ENCODE measurements at regions not wholly inside any gene's neighbourhood (a gene's known extent, or its start where the extent isn't known, plus 50 kb on each side); places are given as distances from the start of the nearest gene placed in this dataset.
A peak's percentile ranks its signal among the peaks of the same experiment; 100 is the strongest.

- no peak for DNase-seq
These were observed 64.6 kb downstream of the LINC01488 start for GRCh38 chr11:69545976-69546617.

GRCh38 chr11:69546735-69547370, 65.4 kb downstream of the LINC01488 start:
- no peak for DNase-seq

- DNase-seq: no peak
These were observed 69.4 kb downstream of the LINC01488 start for GRCh38 chr11:69550846-69551245.

GRCh38 chr11:69551963-69552362, 70.5 kb downstream of the LINC01488 start:
- DNase-seq: no peak

GRCh38 chr11:69552951-69553350, 71.5 kb downstream of the LINC01488 start:
- no peak for DNase-seq

GRCh38 chr11:69553416-69554357, 72.2 kb downstream of the LINC01488 start:
- DNase-seq: no peak

GRCh38 chr11:69554849-69555248, 73.4 kb downstream of the LINC01488 start:
- DNase-seq: no peak

GRCh38 chr11:69557266-69557665, 75.8 kb downstream of the LINC01488 start:
- no peak for DNase-seq

- no peak for DNase-seq
These were observed 77.1 kb downstream of the LINC01488 start for GRCh38 chr11:69558519-69558941.

- no peak for DNase-seq
These were observed 77.7 kb downstream of the LINC01488 start for GRCh38 chr11:69559181-69559580.

- no peak for DNase-seq
These were observed 78.8 kb downstream of the LINC01488 start for GRCh38 chr11:69560141-69560790.

GRCh38 chr11:69562302-69562701, 78.7 kb upstream of the CCND1 start:
- no peak for DNase-seq

- no peak for DNase-seq
These were observed 78.1 kb upstream of the CCND1 start for GRCh38 chr11:69562816-69563215.

- DNase-seq: no peak
These were observed 77.7 kb upstream of the CCND1 start for GRCh38 chr11:69563306-69563705.

GRCh38 chr11:69563946-69564775, 76.8 kb upstream of the CCND1 start:
- peak; percentile 66 for DNase-seq

GRCh38 chr11:69566001-69566400, 75.0 kb upstream of the CCND1 start:
- DNase-seq: no peak

GRCh38 chr11:69567951-69568808, 72.8 kb upstream of the CCND1 start:
- DNase-seq: peak; percentile 43

GRCh38 chr11:69568809-69569097, 72.2 kb upstream of the CCND1 start:
- DNase-seq: no peak

- no peak for DNase-seq
These were observed 71.4 kb upstream of the CCND1 start for GRCh38 chr11:69569306-69570200.

GRCh38 chr11:69572233-69572860, 68.6 kb upstream of the CCND1 start:
- DNase-seq: no peak
